Neural progenitor cell (in vitro differentiated cells): ENCODE measurements at regions not wholly inside any gene's neighbourhood (a gene's known extent, or its start where the extent isn't known, plus 50 kb on each side); places are given as distances from the start of the nearest gene placed in this dataset.
A peak's percentile ranks its signal among the peaks of the same experiment; 100 is the strongest.

ENCODE experiments used
- DNase-seq: peaks from one replicate; pipeline ENCODE4 v3.0.0-alpha.2; 2016; ENCODE audit warnings: low spot score
- H2AFZ ChIP-seq: fragments of 200-600 bp; sonication (generic); replicated peaks from 2 replicates; pipeline ENCODE4 v1.6.1; 2016; ENCODE audit warnings: antibody characterized with exemption
- H3F3A ChIP-seq: fragments of 200-600 bp; sonication (generic); 2 replicates; pipeline ENCODE4 v1.6.1; 2016; ENCODE audit warnings: antibody characterized with exemption, low read depth
- H3K27ac ChIP-seq: fragments of 200-600 bp; sonication (generic); 2 replicates; pipeline ENCODE4 v1.5.1; 2016; ENCODE audit warnings: mild to moderate bottlenecking
- H3K27me3 ChIP-seq: fragments of 200-600 bp; sonication (generic); 2 replicates; pipeline ENCODE4 v1.6.1; 2016; ENCODE audit warnings: mild to moderate bottlenecking, moderate library complexity
- H3K36me3 ChIP-seq: fragments of 200-600 bp; sonication (generic); 2 replicates; pipeline ENCODE4 v1.5.1; 2016
- H3K4me1 ChIP-seq: fragments of 200-600 bp; sonication (generic); 2 replicates; pipeline ENCODE4 v1.6.1; 2016; ENCODE audit warnings: mixed run types
- H3K4me2 ChIP-seq: fragments of 200-600 bp; sonication (generic); 2 replicates; pipeline ENCODE4 v1.6.1; 2016
- H3K4me3 ChIP-seq: fragments of 200-600 bp; sonication (generic); 2 replicates; pipeline ENCODE4 v1.5.1; 2016
- H3K79me2 ChIP-seq: fragments of 200-600 bp; sonication (generic); 2 replicates; pipeline ENCODE4 v1.6.1; 2016; ENCODE audit warnings: low read depth
- H3K9ac ChIP-seq: fragments of 200-600 bp; sonication (generic); 2 replicates; pipeline ENCODE4 v1.6.1; 2016
- H3K9me3 ChIP-seq: fragments of 200-600 bp; sonication (generic); 2 replicates; pipeline ENCODE4 v1.5.1; 2016; ENCODE audit warnings: low read depth
- H4K20me1 ChIP-seq: fragments of 200-600 bp; sonication (generic); 2 replicates; pipeline ENCODE4 v1.6.1; 2016; ENCODE audit warnings: low read depth
- H3K27ac Mint-ChIP-seq: 3 replicates; pipeline ENCODE4 v1.8.0; 2021; ENCODE audit warnings: mixed read lengths
- H3K27me3 Mint-ChIP-seq: 2 replicates; pipeline ENCODE4 v1.8.0; 2022; ENCODE audit warnings: low read depth, mild to moderate bottlenecking, inconsistent platforms, moderate library complexity, mixed read lengths; ENCODE audit not compliant: insufficient read depth
- H3K36me3 Mint-ChIP-seq: 3 replicates; pipeline ENCODE4 v1.8.0; 2021; ENCODE audit warnings: mixed read lengths
- H3K4me1 Mint-ChIP-seq: 3 replicates; pipeline ENCODE4 v1.8.0; 2021; ENCODE audit warnings: mixed read lengths
- H3K4me3 Mint-ChIP-seq: 3 replicates; pipeline ENCODE4 v1.8.0; 2021; ENCODE audit warnings: mild to moderate bottlenecking, moderate library complexity, mixed read lengths
- H3K9me3 Mint-ChIP-seq: 3 replicates; pipeline ENCODE4 v1.8.0; 2020; ENCODE audit warnings: mixed read lengths
- EZH2 ChIP-seq: fragments of 200-600 bp; sonication (generic); IDR thresholded peaks from 2 replicates; pipeline ENCODE4 v1.6.1; 2017; ENCODE audit warnings: antibody characterized with exemption, mild to moderate bottlenecking, moderate library complexity
- EZH2phosphoT487 ChIP-seq: fragments of 200-600 bp; sonication (generic); IDR thresholded peaks from 2 replicates; pipeline ENCODE4 v1.6.1; 2017; ENCODE audit warnings: antibody characterized with exemption
- TF ChIP-seq, protein P1 (sequence below): fragments of 200-600 bp; sonication (generic); IDR thresholded peaks from 2 replicates; pipeline ENCODE4 v1.5.1; 2017; ENCODE audit warnings: antibody characterized with exemption, mild to moderate bottlenecking

DNA sequence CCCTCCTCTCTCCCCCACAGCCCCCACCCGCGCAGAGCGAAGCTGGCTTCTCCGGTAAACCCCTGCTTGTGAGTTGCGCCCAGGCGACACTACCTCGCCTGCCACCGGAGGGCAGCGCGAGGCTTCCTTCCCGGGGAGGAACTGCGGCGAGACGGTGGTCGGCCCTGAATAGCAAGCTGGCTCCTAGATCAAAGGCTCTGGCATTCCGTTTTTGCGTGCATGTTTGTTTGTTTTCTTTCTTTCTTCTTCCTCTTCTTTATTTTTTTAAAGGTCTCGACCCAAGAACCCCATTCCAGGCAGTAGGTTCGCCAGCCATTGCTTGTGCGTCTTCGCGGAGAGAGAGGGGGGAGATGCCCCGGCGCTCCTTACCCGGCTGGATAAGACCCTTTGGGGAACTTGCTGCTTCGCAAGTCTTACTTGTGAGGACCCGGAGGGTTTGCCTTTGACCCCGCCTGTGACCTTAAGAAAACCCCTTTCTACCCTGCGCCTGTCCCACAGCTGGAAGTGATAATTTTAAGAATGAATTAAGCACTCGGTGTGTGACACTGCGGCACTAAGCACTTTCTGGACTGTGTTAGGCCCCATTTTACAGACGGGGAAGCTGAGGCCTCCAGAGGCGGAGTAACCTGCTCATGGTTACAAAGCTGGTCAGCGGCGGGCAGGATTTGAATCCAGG is 92.7 kb upstream of the SIRPA start:
- Histone ChIP-seq H3K9me3 (no peaks in the 10 kb centered on the region), H3K79me2 (no peaks in the 10 kb centered on the region), H3K36me3 (no peaks in the 10 kb centered on the region), H3K27ac (no peak overlapping the region), H3K9ac (no peak overlapping the region), H3K4me1 (peaks cover 6% of the 10 kb centered on the region), H2AFZ (peak overlapping the region; percentile 95), H4K20me1 (no peaks in the 10 kb centered on the region), H3K4me2 (peak overlapping the region; percentile 81), H3K27me3 (peaks cover 51% of the 10 kb centered on the region), H3K4me3 (peak overlapping the region; percentile 71), H3F3A (peaks cover 18% of the 10 kb centered on the region)
- H3K9me3 Mint-ChIP-seq: no peaks in the 10 kb centered on the region
- H3K36me3 Mint-ChIP-seq: no peaks in the 10 kb centered on the region
- peak overlapping the region; percentile 86 for H3K4me3 Mint-ChIP-seq
- H3K4me1 Mint-ChIP-seq: peaks cover 17% of the 10 kb centered on the region
- peak overlapping the region; percentile 44 for H3K27ac Mint-ChIP-seq
- H3K27me3 Mint-ChIP-seq: peaks cover 19% of the 10 kb centered on the region
- peak; percentile 90 for DNase-seq
- TF ChIP-seq EZH2phosphoT487: no peak
- TF ChIP-seq, protein P1, sequence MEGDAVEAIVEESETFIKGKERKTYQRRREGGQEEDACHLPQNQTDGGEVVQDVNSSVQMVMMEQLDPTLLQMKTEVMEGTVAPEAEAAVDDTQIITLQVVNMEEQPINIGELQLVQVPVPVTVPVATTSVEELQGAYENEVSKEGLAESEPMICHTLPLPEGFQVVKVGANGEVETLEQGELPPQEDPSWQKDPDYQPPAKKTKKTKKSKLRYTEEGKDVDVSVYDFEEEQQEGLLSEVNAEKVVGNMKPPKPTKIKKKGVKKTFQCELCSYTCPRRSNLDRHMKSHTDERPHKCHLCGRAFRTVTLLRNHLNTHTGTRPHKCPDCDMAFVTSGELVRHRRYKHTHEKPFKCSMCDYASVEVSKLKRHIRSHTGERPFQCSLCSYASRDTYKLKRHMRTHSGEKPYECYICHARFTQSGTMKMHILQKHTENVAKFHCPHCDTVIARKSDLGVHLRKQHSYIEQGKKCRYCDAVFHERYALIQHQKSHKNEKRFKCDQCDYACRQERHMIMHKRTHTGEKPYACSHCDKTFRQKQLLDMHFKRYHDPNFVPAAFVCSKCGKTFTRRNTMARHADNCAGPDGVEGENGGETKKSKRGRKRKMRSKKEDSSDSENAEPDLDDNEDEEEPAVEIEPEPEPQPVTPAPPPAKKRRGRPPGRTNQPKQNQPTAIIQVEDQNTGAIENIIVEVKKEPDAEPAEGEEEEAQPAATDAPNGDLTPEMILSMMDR: peak; percentile 67

DNA sequence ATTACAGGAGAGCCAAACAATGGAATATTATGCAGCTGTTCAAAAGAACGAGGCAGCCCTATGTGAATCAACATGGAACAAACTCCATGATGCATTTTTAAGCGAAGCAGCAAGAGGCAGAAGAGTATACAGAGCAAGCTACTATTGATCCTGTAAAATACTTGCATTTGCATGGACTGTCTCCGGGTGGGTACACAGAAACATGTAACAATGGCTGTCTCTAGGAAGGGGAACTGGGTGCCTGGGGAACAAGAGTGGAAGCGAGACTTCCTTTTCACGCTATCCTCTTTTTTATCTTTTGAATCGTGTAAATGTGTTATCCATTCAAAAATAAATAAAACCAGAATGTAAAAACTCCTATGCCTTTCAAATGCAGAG is 93.3 kb upstream of the SIRPA start:
- Histone ChIP-seq H3K4me2 (peak overlapping the region; percentile 81), H2AFZ (no peak overlapping the region)
- H3K27me3 Mint-ChIP-seq: peaks cover 19% of the 10 kb centered on the region

GRCh38 chr20:1801225-1801928 is 93.8 kb upstream of the SIRPA start:
- peak overlapping the region; percentile 86 for H3K4me3 Mint-ChIP-seq
- peaks cover 51% of the 10 kb centered on the region for H3K27me3 ChIP-seq

More for the DNA sequence above, 93.3 kb upstream of the SIRPA start:
- no peak overlapping the region for H3K27ac ChIP-seq
- H3K36me3 ChIP-seq: no peaks in the 10 kb centered on the region
- Mint-ChIP-seq H3K9me3 (no peaks in the 10 kb centered on the region), H3K36me3 (no peaks in the 10 kb centered on the region), H3K4me3 (peak overlapping the region; percentile 86), H3K4me1 (peaks cover 17% of the 10 kb centered on the region), H3K27ac (peak overlapping the region; percentile 44)
- H3K4me1 ChIP-seq: peaks cover 6% of the 10 kb centered on the region
- no peaks in the 10 kb centered on the region for H3K9me3 ChIP-seq
- no peak for DNase-seq
- no peaks in the 10 kb centered on the region for H4K20me1 ChIP-seq
- H3K27me3 ChIP-seq: peaks cover 51% of the 10 kb centered on the region
- no peaks in the 10 kb centered on the region for H3K79me2 ChIP-seq
- peaks cover 18% of the 10 kb centered on the region for H3F3A ChIP-seq
- TF ChIP-seq EZH2phosphoT487: no peak
- TF ChIP-seq, protein P1: no peak
- TF ChIP-seq EZH2: no peak
- H3K4me3 ChIP-seq: peak overlapping the region; percentile 71
- H3K9ac ChIP-seq: no peak overlapping the region

DNA sequence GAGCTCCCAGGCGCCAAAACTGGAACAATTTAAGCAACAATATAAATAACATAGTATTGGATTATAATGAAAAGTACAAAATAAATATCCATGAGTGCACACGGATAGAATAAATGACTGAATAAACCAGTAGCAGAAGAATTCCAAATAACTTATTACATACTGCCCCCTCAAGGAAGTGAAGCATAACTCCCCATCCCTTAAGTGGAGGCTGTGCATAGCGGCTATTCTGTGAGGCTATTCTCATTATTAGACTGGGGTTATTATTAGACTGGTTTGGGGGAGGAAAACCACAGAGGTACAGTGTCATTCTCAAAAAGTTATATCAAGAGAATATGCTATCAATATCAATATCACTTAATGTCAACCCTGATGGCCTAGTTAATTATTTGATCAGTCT is 94.4 kb upstream of the SIRPA start:
- Mint-ChIP-seq H3K36me3 (no peaks in the 10 kb centered on the region), H3K4me3 (no peak overlapping the region), H3K9me3 (no peaks in the 10 kb centered on the region), H3K27me3 (peaks cover 19% of the 10 kb centered on the region), H3K4me1 (peaks cover 14% of the 10 kb centered on the region), H3K27ac (no peak overlapping the region)
- DNase-seq: peak; percentile 19
- no peaks in the 10 kb centered on the region for H3K36me3 ChIP-seq
- H3K4me3 ChIP-seq: no peak overlapping the region
- no peak overlapping the region for H3K9ac ChIP-seq
- H3K27ac ChIP-seq: no peak overlapping the region
- H3K4me2 ChIP-seq: no peak overlapping the region
- H3K79me2 ChIP-seq: no peaks in the 10 kb centered on the region
- H3K4me1 ChIP-seq: peaks cover 6% of the 10 kb centered on the region
- peaks cover 18% of the 10 kb centered on the region for H3F3A ChIP-seq
- no peak overlapping the region for H2AFZ ChIP-seq
- H3K27me3 ChIP-seq: peaks cover 51% of the 10 kb centered on the region
- no peaks in the 10 kb centered on the region for H3K9me3 ChIP-seq
- TF ChIP-seq EZH2 (no peak), EZH2phosphoT487 (no peak)
- TF ChIP-seq, protein P1: peak; percentile 42
- no peaks in the 10 kb centered on the region for H4K20me1 ChIP-seq

More at GRCh38 chr20:1801225-1801928, 93.8 kb upstream of the SIRPA start:
- TF ChIP-seq EZH2phosphoT487: no peak
- Histone ChIP-seq H3F3A (peaks cover 18% of the 10 kb centered on the region), H3K4me3 (no peak overlapping the region), H3K9me3 (no peaks in the 10 kb centered on the region), H2AFZ (no peak overlapping the region), H3K4me1 (peaks cover 6% of the 10 kb centered on the region), H3K27ac (no peak overlapping the region), H3K9ac (no peak overlapping the region), H4K20me1 (no peaks in the 10 kb centered on the region), H3K79me2 (no peaks in the 10 kb centered on the region), H3K36me3 (no peaks in the 10 kb centered on the region), H3K4me2 (no peak overlapping the region)
- Mint-ChIP-seq H3K27ac (no peak overlapping the region), H3K36me3 (no peaks in the 10 kb centered on the region), H3K9me3 (no peaks in the 10 kb centered on the region), H3K4me1 (peaks cover 14% of the 10 kb centered on the region), H3K27me3 (peaks cover 19% of the 10 kb centered on the region)
- no peak for DNase-seq
